ENCODE measurements at regions not wholly inside any gene's neighbourhood (a gene's known extent, or its start where the extent isn't known, plus 50 kb on each side); places are given as distances from the start of the nearest gene placed in this dataset.

DNA sequence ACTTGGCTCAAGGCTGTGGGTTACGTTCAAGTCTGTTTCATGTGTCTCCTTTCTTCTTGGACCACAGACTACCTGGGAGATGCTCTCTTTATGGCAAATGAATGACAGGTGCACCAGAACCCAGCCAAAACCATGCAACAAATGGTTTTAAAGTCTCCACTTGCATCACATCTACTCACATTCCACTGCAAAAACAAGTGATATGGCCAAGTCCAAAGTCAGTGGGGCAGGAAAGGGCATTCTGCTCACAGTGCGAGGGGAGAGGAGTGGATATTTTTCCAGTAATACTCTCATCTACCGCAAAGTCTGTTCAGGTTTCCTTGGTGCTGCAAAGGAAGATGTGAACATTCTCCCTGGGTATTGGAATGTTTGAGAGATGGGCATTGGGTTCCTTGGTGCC is 120.5 kb downstream of the UCHL1 start:
- TF ChIP-seq BACH1 (IDR thresholded peaks at IDR 0.05; ENCODE audit: borderline replicate concordance) (no peak), FOXM1 (IDR thresholded peaks at IDR 0.05; ENCODE audit: low read depth, low read length) (no peak), ZNF24 (IDR thresholded peaks at IDR 0.05) (no peak), POLR2A (IDR thresholded peaks at IDR 0.05; ENCODE audit: low read depth, low read length) (no peak)
- TF ChIP-seq, protein P1, sequence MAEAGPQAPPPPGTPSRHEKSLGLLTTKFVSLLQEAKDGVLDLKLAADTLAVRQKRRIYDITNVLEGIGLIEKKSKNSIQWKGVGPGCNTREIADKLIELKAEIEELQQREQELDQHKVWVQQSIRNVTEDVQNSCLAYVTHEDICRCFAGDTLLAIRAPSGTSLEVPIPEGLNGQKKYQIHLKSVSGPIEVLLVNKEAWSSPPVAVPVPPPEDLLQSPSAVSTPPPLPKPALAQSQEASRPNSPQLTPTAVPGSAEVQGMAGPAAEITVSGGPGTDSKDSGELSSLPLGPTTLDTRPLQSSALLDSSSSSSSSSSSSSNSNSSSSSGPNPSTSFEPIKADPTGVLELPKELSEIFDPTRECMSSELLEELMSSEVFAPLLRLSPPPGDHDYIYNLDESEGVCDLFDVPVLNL (IDR thresholded peaks at IDR 0.05; ENCODE audit: low read depth, low read length), result no peak
- TF ChIP-seq, protein P2, sequence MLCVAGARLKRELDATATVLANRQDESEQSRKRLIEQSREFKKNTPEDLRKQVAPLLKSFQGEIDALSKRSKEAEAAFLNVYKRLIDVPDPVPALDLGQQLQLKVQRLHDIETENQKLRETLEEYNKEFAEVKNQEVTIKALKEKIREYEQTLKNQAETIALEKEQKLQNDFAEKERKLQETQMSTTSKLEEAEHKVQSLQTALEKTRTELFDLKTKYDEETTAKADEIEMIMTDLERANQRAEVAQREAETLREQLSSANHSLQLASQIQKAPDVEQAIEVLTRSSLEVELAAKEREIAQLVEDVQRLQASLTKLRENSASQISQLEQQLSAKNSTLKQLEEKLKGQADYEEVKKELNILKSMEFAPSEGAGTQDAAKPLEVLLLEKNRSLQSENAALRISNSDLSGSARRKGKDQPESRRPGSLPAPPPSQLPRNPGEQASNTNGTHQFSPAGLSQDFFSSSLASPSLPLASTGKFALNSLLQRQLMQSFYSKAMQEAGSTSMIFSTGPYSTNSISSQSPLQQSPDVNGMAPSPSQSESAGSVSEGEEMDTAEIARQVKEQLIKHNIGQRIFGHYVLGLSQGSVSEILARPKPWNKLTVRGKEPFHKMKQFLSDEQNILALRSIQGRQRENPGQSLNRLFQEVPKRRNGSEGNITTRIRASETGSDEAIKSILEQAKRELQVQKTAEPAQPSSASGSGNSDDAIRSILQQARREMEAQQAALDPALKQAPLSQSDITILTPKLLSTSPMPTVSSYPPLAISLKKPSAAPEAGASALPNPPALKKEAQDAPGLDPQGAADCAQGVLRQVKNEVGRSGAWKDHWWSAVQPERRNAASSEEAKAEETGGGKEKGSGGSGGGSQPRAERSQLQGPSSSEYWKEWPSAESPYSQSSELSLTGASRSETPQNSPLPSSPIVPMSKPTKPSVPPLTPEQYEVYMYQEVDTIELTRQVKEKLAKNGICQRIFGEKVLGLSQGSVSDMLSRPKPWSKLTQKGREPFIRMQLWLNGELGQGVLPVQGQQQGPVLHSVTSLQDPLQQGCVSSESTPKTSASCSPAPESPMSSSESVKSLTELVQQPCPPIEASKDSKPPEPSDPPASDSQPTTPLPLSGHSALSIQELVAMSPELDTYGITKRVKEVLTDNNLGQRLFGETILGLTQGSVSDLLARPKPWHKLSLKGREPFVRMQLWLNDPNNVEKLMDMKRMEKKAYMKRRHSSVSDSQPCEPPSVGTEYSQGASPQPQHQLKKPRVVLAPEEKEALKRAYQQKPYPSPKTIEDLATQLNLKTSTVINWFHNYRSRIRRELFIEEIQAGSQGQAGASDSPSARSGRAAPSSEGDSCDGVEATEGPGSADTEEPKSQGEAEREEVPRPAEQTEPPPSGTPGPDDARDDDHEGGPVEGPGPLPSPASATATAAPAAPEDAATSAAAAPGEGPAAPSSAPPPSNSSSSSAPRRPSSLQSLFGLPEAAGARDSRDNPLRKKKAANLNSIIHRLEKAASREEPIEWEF (IDR thresholded peaks at IDR 0.05; ENCODE audit: insufficient replicate concordance, low read depth, low read length), result no peak
